ENCODE measurements at regions not wholly inside any gene's neighbourhood (a gene's known extent, or its start where the extent isn't known, plus 50 kb on each side); places are given as distances from the start of the nearest gene placed in this dataset.
A peak's percentile ranks its signal among the peaks of the same experiment; 100 is the strongest.

DNA sequence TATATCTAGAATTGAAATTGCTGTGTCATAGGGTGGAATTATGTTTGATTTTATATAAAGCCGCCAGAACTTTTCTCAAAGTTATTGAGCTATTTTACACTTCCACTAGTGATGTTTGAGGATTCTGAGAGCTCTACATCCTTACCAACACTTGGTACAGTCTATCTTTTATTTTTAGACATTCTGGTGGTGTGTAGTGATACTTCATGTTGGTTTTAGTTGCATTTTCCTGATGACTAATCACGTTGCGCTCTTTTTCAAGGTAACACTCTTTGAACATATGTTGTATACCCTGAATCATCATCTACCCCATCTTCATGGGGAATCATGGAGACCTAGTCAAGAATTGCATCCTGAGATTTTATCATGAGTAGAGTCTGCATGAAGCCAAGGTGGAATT is 141.7 kb downstream of the NXNL2 start:
- Histone ChIP-seq H3K27me3 (no peaks in the 10 kb centered on the region; the same call in 1 of the 2 replicates), H3K27ac (no peak overlapping the region), H3K9me3 (replicated peaks) (0 out of 2 replicates have a peak, but pooled peaks cover 2% of the 10 kb centered on the region), H3K4me1 (no peaks in the 10 kb centered on the region), H3K4me3 (no peak overlapping the region), H3K36me3 (no peaks in the 10 kb centered on the region)
- DNase-seq: no peak

DNA sequence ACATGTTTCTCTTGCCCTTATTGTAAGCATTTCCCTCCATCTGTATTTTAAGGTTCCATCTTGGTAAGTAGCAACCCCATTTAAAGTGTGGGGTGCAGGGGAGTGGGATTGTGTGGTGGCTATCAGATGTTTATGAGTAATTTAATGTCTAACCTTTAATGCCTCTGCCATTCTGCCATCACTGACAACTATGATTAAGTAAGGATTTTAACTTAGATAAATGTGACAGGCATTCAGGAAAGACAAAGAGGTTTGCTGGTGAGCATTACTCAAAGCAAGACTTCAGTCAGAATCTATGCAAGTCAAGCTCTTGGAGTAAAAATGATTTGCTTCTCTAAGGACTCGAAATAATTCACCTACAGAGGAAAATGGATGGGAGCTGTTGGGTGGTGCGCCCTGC is 143.0 kb downstream of the NXNL2 start:
- Histone ChIP-seq H3K4me3 (no peak overlapping the region), H3K9me3 (replicated peaks) (no peaks in the 10 kb centered on the region), H3K27ac (no peak overlapping the region), H3K36me3 (no peaks in the 10 kb centered on the region), H3K4me1 (no peaks in the 10 kb centered on the region), H3K27me3 (no peaks in the 10 kb centered on the region; the same call in 1 of the 2 replicates)
- no peak for DNase-seq

DNA sequence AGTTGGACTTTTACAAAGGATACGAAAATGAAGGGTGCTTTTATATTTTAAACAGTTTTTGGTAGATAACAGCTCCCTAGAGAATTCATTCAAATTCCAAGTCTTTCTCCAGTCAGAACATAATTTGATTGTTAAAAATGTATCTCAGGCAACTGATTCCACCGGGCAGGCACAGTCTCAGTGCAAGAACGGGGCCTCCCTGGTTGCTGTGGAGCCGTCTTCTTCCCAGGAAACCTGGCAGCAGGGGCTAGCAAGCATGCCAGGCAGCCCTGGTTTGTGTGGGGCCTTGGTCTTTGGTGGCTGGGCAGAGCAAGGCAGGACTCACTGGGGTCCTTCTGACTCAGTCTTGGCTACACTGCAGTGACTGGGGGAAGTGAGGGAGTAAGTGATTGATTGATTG is 143.5 kb downstream of the NXNL2 start:
- no peak for DNase-seq
- Histone ChIP-seq H3K27ac (no peak overlapping the region), H3K27me3 (no peaks in the 10 kb centered on the region; the same call in 1 of the 2 replicates), H3K36me3 (no peaks in the 10 kb centered on the region), H3K4me1 (no peaks in the 10 kb centered on the region), H3K9me3 (replicated peaks) (no peaks in the 10 kb centered on the region), H3K4me3 (no peak overlapping the region)

DNA sequence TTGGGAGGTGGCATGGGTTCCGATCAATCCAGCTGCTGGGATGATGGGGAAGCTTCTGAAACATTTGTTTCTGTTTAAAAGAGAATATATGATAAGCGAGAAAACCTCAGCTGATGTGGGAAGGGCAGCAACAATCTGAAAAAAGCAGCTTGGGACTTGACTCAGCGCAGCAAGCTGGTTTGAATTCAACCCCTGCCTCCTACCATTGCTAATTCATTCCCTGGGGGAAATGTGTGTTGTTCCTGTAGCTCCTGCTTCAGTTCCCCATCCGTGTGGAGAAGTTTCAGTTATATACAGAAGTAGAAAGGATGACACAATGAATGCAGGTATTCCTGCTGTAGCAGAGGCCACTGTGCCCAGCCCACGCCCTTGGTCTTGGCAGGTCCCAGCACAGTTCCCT is 145.1 kb downstream of the NXNL2 start:
- no peak for DNase-seq
- no peaks in the 10 kb centered on the region for H3K4me1 ChIP-seq

DNA sequence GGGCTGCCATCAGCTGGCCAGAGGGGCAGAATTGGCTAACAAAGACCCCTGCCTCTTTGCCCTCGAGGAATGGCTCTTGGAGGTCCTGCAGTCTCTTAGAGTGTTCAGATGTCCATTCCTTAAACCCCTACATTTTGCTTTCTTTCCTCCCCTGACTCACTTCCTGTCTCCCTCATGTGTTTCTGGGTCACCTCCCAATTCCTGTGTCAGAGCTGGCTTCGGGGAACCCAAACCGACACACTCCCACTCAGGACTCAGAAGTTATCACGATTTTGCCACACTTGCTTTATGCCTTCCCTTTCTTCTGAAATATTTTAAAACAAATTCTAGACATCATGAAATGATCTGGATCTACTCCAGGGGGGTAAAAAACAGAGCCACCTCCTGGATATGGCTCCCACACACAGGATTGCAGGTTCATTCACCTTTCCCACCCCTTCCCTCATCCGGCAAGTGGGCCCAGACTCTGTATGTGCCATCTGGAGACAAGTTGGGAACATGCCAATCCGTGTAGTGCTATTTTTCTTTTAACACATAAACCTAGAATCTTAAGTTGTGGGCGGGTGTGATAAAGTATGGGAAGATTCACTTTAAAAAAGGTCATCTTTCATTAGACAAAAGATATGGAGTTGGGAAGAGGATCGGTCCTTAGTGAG is 145.7 kb downstream of the NXNL2 start:
- H3K36me3 ChIP-seq: no peaks in the 10 kb centered on the region
- no peak overlapping the region for H3K4me3 ChIP-seq
- H3K4me1 ChIP-seq: no peaks in the 10 kb centered on the region
- H3K27me3 ChIP-seq: no peaks in the 10 kb centered on the region; the same call in 1 of the 2 replicates
- no peak overlapping the region for H3K27ac ChIP-seq
- DNase-seq: no peak
- H3K9me3 ChIP-seq (replicated peaks): no peaks in the 10 kb centered on the region

More for the DNA sequence above, 145.1 kb downstream of the NXNL2 start:
- Histone ChIP-seq H3K27ac (no peak overlapping the region), H3K9me3 (replicated peaks) (no peaks in the 10 kb centered on the region), H3K36me3 (no peaks in the 10 kb centered on the region), H3K4me3 (no peak overlapping the region), H3K27me3 (no peaks in the 10 kb centered on the region; the same call in 1 of the 2 replicates)

DNA sequence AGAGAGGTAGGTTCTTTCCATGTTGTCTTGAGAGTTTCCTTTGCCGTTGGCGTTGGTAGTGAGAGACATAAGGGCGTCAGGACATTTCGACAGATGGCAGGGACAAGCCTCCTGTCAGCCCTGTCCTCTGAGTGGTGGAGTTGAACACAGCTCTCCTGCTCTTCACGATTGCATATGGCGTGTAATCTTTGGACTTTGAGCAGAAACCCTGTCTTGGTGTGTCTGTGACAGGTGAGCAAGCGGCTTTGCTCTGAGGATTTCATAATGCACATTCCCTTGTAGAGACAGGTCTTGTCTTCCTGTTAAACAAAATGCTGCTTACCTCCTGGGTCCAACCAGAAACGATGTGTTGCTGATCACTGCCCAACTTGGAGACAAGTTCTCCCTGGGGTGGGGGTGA is 146.5 kb downstream of the NXNL2 start:
- Histone ChIP-seq H3K27ac (no peak overlapping the region), H3K4me3 (no peak overlapping the region), H3K9me3 (replicated peaks) (no peaks in the 10 kb centered on the region), H3K27me3 (no peaks in the 10 kb centered on the region; the same call in 1 of the 2 replicates), H3K4me1 (no peaks in the 10 kb centered on the region), H3K36me3 (no peaks in the 10 kb centered on the region)
- DNase-seq: no peak

DNA sequence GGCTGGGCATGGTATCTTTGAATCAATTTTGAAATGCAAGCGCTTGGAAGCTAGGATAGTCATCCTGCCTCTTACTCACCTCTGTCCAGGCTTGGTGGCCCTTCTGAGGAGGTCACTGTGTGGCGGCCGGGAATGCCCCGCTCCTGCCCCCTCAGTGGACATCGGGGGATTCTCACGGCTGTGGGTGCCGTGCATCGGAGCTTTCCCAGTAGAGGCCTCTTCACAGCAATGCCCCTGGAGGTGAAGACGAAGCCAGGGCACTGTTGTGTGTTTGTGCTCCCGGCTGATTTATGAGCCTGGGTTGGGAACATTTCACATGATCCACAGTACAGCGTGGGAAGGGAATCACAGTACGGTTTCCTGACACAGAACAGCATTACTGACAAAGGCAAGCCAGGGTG is 147.5 kb downstream of the NXNL2 start:
- H3K27me3 ChIP-seq: no peaks in the 10 kb centered on the region; the same call in 1 of the 2 replicates
- H3K4me3 ChIP-seq: no peak overlapping the region
- DNase-seq: no peak
- H3K9me3 ChIP-seq (replicated peaks): no peaks in the 10 kb centered on the region
- no peaks in the 10 kb centered on the region for H3K4me1 ChIP-seq
- H3K27ac ChIP-seq: no peak overlapping the region
- H3K36me3 ChIP-seq: no peaks in the 10 kb centered on the region

DNA sequence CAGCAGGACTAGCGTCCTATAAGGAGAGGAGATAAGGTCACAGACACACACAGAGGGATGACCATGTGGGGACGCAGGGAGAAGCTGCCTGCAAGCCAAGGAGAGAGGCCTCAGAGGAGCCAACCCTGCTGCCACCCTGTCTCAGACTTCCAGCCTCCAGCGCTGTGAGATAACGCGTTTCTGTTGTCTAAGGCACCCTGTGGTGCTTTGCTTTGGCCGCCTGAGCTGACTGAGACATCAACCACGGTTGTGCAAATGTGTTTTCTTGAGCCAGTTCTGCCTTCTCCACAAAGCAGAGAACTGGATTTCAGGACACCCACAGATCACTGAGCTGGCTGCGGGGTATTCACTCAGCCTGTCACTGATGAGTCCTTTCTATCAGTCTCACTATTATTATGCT is 149.1 kb downstream of the NXNL2 start:
- no peaks in the 10 kb centered on the region for H3K4me1 ChIP-seq
- no peak overlapping the region for H3K27ac ChIP-seq
- H3K27me3 ChIP-seq: no peaks in the 10 kb centered on the region; the same call in 1 of the 2 replicates
- DNase-seq: no peak
- no peak overlapping the region for H3K4me3 ChIP-seq
- H3K9me3 ChIP-seq (replicated peaks): no peaks in the 10 kb centered on the region
- H3K36me3 ChIP-seq: no peaks in the 10 kb centered on the region

DNA sequence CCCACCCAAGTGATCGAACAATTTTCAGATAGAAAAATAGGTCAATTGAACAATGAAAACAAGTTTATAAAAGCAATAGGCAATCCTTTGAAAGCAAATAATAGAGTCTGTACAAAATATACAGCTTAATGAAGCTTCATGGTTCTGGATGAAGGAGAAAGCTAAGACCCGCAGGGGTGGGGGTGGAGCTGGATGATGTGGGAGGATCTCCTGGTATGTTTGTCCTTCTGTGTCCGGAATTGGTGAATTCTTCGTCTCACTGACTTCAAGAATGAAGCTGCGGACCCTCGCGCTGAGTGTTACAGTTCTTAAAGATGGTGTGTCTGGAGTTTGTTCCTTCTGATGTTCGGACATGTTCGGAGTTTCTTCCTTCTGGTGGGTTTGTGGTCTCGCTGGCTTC is 149.9 kb downstream of the NXNL2 start:
- Histone ChIP-seq H3K4me3 (no peak overlapping the region), H3K27ac (no peak overlapping the region), H3K27me3 (no peaks in the 10 kb centered on the region; the same call in 1 of the 2 replicates), H3K9me3 (replicated peaks) (no peaks in the 10 kb centered on the region), H3K36me3 (no peaks in the 10 kb centered on the region), H3K4me1 (no peaks in the 10 kb centered on the region)
- no peak for DNase-seq

DNA sequence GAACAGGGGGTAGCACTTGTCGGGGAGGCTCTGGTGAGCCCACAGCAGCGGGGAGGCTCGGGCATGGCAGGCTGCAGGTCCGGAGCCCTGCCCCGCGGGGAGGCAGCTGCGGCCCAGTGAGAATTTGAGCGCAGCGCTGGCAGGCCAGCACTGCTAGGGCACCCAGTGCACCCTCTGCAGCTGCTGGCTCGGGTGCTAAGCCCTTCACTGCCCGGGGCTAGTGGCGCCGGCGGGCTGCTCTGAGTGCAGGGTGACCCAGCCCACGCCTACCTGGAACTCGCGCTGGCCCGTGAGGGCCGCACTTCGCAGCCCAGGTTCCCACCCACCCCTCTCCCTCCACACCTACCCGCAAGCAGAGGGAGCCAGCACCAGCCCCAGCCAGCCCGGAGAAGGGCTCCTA is 151.0 kb downstream of the NXNL2 start:
- Histone ChIP-seq H3K4me3 (no peak overlapping the region), H3K27me3 (no peaks in the 10 kb centered on the region; the same call in 1 of the 2 replicates), H3K36me3 (no peaks in the 10 kb centered on the region)

DNA sequence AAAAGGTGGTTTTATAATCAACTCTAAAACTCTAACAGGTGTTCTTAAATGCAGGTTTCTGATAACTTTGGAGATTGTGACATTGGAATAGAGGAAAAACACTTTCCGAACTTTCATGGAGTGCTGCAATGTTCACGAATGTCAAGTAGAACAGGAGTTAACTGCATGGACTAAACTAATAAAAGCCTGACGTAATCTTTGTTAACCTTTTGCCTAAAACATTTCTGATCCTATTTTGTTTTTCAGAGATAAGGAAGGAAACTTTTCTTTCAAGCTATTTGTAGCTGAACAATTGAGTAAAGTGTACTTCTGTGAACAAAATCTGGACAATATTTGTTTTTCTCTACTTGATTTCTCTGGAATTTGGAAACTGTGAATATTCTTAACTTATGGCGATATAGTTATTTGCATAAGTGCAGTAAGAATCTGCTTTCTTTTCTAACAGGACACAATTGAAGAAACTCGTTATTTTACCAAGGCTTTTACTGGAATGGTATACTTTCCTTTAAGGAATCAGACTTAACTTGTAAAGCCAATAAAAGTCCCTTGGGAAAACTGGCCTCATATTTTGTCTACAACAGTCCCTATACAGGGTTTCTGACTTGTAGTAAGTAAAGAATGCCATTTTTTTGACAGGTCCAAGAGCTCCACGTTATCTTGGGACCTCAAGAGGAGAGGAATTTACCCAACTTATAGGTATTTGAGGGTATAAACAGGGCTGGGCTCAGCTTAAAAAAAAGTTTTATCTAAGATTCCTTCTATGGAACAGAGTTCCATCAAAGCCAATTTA is 154.7 kb downstream of the NXNL2 start:
- Histone ChIP-seq H3K27me3 (no peaks in the 10 kb centered on the region), H3K4me1 (peaks cover 9% of the 10 kb centered on the region; the same call in 1 of the 2 replicates), H3K27ac (no peak overlapping the region), H3K9me3 (replicated peaks) (no peaks in the 10 kb centered on the region), H3K4me3 (no peak overlapping the region), H3K36me3 (no peaks in the 10 kb centered on the region)
- no peak for DNase-seq

More for the DNA sequence above, 151.0 kb downstream of the NXNL2 start:
- no peaks in the 10 kb centered on the region for H3K9me3 ChIP-seq (replicated peaks)
- DNase-seq: no peak
- no peak overlapping the region for H3K27ac ChIP-seq
- 0 out of 2 replicates have a peak, but pooled peaks cover under 1% of the 10 kb centered on the region for H3K4me1 ChIP-seq

DNA sequence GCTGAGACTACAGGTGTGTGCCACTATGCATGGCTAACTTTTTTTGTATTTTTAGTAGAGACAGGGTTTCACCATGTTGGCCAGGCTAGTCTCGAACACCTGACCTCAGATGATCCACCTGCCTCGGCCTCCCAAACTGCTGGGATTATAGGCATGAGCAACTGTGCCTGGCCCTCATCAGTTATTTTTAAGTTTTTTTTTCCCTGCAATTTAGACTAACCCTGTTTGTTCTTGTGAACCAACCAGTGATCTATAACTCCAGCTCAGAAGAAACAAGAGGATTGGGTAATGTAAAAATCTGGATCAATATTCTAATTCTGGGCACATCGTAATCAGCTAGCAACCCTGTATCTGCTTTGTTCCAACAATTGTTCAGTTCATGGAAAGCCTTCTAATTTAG is 155.7 kb downstream of the NXNL2 start:
- no peaks in the 10 kb centered on the region for H3K27me3 ChIP-seq
- peaks cover 9% of the 10 kb centered on the region; the same call in 1 of the 2 replicates for H3K4me1 ChIP-seq
- H3K27ac ChIP-seq: no peak overlapping the region
- H3K36me3 ChIP-seq: no peaks in the 10 kb centered on the region
- H3K4me3 ChIP-seq: no peak overlapping the region
- no peak for DNase-seq
- no peaks in the 10 kb centered on the region for H3K9me3 ChIP-seq (replicated peaks)

DNA sequence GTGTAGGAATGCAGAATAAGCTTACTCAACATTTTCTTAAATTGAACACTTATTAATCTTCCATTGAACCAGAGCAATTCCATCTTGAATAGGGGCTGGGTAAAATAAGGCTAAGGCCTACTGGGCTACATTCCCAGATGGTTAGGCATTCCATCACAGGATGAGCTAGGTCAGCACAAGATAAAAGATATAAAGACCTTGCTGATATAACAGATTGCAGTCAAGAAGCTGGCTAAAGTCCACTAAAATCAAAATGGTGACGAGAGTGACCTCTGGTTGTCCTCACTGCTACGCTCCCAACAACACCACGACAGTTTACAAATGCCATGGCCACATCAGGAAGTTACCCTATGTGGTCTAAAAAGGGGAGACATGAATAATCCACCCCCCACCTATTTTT is 156.1 kb downstream of the NXNL2 start:
- no peaks in the 10 kb centered on the region for H3K27me3 ChIP-seq
- no peak overlapping the region for H3K4me3 ChIP-seq
- no peak for DNase-seq
- no peaks in the 10 kb centered on the region for H3K9me3 ChIP-seq (replicated peaks)
- H3K27ac ChIP-seq: no peak overlapping the region
- no peaks in the 10 kb centered on the region for H3K36me3 ChIP-seq
- H3K4me1 ChIP-seq: peaks cover 9% of the 10 kb centered on the region; the same call in 1 of the 2 replicates

DNA sequence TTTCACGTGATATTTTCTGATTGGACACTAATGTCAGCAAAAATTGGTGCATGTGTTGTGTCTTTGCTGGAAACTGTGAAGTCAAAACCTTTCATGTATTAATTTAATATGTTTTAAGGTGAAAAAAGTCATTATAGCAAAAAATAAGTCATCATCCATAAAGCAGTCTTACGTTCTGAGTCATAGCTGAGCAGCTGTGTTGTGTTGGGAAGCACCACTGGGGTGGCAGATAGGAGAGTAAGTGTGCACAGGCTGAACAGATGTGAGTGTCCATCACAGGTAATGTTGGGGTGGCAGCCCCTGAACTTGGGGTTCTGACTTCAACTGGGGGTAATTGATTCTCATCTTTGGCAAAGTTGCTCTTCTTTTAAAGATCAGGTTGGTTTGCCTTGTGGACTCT is 156.8 kb downstream of the NXNL2 start:
- no peak overlapping the region for H3K4me3 ChIP-seq
- H3K4me1 ChIP-seq: peaks cover 9% of the 10 kb centered on the region; the same call in 1 of the 2 replicates
- no peaks in the 10 kb centered on the region for H3K9me3 ChIP-seq (replicated peaks)
- H3K36me3 ChIP-seq: no peaks in the 10 kb centered on the region
- peak in 1 of 2 experiments; percentile 22 for DNase-seq
- no peaks in the 10 kb centered on the region for H3K27me3 ChIP-seq
- H3K27ac ChIP-seq: no peak overlapping the region

DNA sequence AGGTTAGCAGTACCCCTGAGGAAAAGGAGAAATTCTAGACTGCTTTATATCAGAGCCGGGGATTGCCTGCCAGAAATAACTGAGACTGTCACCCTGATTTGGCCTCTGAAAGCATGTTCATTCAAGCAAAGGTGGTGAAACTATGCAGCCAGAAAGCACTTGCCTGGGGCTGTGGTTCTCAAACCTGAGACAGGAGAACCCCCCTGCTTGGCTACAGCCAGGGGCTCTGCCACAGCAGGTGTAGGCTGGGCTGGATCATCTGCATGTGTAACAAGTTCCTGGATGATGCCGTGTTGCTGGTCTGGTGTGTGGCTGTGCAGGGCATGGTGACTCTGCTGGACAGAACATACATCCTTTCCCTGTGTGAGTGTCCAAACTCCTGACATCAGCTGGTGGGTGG is 157.8 kb downstream of the NXNL2 start:
- Histone ChIP-seq H3K9me3 (replicated peaks) (no peaks in the 10 kb centered on the region), H3K4me3 (no peak overlapping the region), H3K27me3 (no peaks in the 10 kb centered on the region), H3K36me3 (no peaks in the 10 kb centered on the region), H3K27ac (no peak overlapping the region), H3K4me1 (peaks cover 9% of the 10 kb centered on the region; the same call in 1 of the 2 replicates)
- DNase-seq: no peak

Measured in SJCRH30 (cell line).